ENCODE measurements at regions not wholly inside any gene's neighbourhood (a gene's known extent, or its start where the extent isn't known, plus 50 kb on each side); places are given as distances from the start of the nearest gene placed in this dataset.

DNA sequence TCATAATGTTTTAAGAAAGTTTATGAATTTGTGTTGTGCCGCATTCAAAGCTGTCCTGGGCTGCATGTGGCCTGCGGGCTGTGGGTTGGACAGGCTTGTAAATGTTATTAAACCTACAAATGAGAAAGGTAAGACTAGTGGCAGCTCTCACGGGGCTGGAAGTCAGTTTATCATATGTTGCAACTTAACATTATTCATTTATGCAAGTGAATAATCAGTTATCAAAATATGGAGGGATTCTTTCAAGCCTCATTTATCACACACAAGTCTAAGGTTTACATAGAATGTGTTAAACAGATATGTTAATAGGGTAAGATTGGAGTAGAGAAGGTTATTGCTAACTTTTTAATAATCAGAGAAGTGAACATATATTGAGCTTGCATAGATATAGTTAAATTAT is 442.5 kb upstream of the RGS6 start:
- no peak overlapping the region for H3K4me3 ChIP-seq (ENCODE audit: low read depth, low read length)
- no peak overlapping the region for H3K27ac ChIP-seq (ENCODE audit: low read depth)
- H3K4me1 ChIP-seq (ENCODE audit: insufficient read depth) = peaks cover 2% of the 10 kb centered on the region
- H3K36me3 ChIP-seq (ENCODE audit: insufficient read depth) = no peaks in the 10 kb centered on the region
- no peak for DNase-seq (ENCODE audit: extremely low spot score)
- 99% methylated on average over 3 of the region's 3 CpGs for WGBS

DNA sequence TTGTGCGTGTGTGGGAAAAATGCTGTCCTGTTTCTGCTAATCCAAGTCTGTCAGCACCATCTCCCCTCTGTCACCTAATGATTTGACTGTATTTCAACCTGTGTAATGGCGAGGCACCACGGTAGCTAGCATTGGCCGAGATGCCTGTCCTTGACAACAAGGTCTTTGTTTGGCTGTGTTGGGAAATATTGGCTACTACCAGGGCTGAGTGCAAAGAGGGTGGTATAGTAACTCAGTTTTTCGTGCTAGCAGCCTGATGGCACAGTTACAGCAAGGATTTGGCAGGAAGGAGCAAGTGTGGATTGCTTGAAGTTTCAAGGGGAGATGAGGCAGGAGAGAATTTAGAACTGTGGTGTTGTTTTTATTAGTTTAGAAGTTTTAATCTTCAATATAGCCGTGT is 440.3 kb upstream of the RGS6 start:
- WGBS = 45% methylated on average over 6 of the region's 6 CpGs
- H3K27ac ChIP-seq (ENCODE audit: low read depth) = no peak overlapping the region
- no peak overlapping the region for H3K4me3 ChIP-seq (ENCODE audit: low read depth, low read length)
- H3K4me1 ChIP-seq (ENCODE audit: insufficient read depth) = peaks cover 2% of the 10 kb centered on the region
- H3K36me3 ChIP-seq (ENCODE audit: insufficient read depth) = no peaks in the 10 kb centered on the region
- DNase-seq (ENCODE audit: extremely low spot score) = no peak

DNA sequence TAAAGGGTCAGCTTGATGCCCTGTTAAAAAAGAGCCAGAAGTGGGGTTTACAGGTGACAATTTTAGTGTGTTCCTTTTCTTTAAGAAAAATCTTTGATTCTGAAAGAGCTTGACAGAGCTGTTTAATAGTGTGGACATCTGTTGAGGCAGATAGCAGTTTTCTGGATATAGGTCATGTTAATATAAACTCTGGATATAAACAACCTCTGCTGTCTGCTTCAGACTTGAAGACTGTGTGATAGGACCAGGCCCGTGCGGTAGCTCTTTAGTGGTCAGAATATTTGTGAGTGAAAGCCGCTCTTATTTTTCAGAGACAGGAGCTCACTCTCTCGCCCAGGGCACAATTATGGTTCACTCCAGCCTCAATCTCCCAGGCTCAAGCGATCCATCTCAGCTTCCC is 439.9 kb upstream of the RGS6 start:
- Histone ChIP-seq H3K27ac (ENCODE audit: low read depth) (no peak overlapping the region), H3K4me1 (ENCODE audit: insufficient read depth) (peaks cover 2% of the 10 kb centered on the region), H3K4me3 (ENCODE audit: low read depth, low read length) (no peak overlapping the region), H3K36me3 (ENCODE audit: insufficient read depth) (no peaks in the 10 kb centered on the region)
- 52% methylated on average over 5 of the region's 5 CpGs for WGBS
- DNase-seq (ENCODE audit: extremely low spot score) = no peak

DNA sequence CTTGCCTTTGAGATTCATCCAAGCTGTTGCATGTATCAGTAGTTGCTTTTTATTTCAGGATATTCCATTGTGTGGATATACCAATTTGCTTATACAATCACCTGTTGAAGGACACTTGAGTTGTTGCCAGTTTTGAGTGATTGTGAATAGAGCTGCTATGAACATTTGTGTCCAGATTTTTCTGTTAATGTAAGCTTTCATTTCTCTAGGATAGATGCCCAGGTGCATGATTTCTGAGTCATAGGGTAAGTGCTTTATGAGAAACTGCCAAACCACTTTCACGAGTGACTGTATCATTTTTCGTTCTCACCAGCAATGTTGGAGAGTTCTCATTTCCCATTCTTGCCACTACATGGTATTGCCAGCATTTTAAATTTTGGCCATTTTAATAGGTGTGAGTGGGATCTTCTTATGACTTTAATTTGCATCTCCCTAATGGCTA is 434.6 kb upstream of the RGS6 start:
- 63% methylated on average over 2 of the region's 2 CpGs for WGBS
- DNase-seq (ENCODE audit: extremely low spot score) = no peak
- H3K4me3 ChIP-seq (ENCODE audit: low read depth, low read length) = no peak overlapping the region
- no peaks in the 10 kb centered on the region for H3K36me3 ChIP-seq (ENCODE audit: insufficient read depth)
- H3K4me1 ChIP-seq (ENCODE audit: insufficient read depth) = no peaks in the 10 kb centered on the region
- H3K27ac ChIP-seq (ENCODE audit: low read depth) = no peak overlapping the region

DNA sequence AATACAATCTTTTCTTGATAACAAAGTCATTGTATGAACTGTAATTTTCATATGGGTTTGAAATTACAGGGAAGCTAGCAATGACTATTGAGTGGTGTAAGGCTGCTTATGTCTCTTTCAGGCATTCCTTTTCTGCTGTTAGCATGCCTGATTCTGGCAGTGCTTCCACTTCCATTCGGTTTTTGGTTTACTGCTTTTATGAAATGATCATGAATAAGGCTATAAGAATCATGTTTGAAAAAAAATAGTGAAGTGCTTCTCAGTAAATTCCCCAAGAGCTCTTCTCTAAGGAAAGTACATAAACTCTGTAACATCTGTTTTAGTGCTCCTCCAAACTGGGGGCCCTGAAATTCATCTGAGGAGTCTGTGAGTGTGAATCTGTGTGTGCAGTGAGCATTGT is 434.0 kb upstream of the RGS6 start:
- H3K27ac ChIP-seq (ENCODE audit: low read depth) = no peak overlapping the region
- no peak overlapping the region for H3K4me3 ChIP-seq (ENCODE audit: low read depth, low read length)
- no peaks in the 10 kb centered on the region for H3K36me3 ChIP-seq (ENCODE audit: insufficient read depth)
- H3K4me1 ChIP-seq (ENCODE audit: insufficient read depth) = no peaks in the 10 kb centered on the region
- WGBS = 40% methylated on average over 1 of the region's 1 CpG
- DNase-seq (ENCODE audit: extremely low spot score) = no peak

DNA sequence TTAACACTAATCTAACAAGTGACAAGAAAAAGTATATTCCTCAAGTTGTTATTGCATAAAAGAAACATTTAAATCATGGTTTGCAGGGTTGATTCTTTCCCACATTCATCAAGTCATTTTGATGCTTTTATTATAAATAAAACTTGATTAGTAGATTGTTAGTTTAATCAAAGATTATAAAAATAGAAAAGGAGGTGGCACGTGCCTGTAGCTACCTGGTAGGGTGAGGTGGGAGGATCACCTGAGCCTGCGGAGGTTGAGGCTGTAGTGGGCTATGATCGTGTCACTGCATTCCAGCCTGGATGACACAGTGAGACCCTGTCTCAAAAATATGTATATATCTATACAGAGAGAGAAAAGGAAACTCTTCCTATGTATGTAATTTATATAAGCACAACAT is 433.2 kb upstream of the RGS6 start:
- WGBS = 86% methylated on average over 3 of the region's 3 CpGs
- H3K27ac ChIP-seq (ENCODE audit: low read depth) = no peak overlapping the region

DNA sequence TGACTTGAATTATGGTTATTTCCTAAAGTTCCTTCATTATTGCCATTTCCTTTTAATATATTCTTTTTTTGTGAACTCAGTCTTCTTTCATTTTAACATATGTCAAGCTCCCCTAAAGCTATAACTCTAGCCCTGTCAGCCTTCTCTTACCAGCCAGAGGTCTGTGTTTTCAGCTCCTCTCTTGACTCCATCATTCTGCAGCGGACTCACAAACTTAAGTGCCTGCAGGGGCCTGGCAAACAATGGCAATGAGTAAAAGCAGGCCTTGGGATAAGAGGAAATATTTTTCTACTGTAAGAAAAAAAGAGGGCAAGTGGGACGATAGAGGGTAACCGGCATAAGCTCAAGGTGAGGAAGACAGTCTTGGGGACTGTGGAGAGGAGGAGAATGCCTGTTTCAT is 424.5 kb upstream of the RGS6 start:
- 92% methylated on average over 3 of the region's 3 CpGs for WGBS
- no peak for DNase-seq (ENCODE audit: extremely low spot score)

More for the DNA sequence above, 433.2 kb upstream of the RGS6 start:
- Histone ChIP-seq H3K4me1 (ENCODE audit: insufficient read depth) (no peaks in the 10 kb centered on the region), H3K36me3 (ENCODE audit: insufficient read depth) (no peaks in the 10 kb centered on the region), H3K4me3 (ENCODE audit: low read depth, low read length) (no peak overlapping the region)
- no peak for DNase-seq (ENCODE audit: extremely low spot score)

DNA sequence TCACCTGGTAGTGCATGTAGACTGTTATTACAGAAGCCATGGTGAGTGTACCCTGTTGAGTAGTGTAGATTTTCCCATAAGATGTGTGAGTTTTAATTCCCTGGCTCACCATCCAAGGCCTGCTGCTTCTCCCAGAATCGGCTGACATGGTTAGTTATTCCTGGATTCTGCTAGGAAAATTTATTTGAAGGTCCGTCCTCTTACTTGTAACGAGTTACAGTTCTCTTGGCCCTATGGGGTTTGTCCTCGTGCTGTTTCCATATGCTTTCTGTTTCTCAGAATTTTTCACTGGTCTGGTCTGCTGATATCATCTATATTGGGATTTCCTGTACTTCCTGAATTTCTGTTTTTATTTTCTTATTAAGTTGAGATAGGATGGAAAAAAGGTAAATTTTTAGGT is 423.3 kb upstream of the RGS6 start:
- Histone ChIP-seq H3K27ac (ENCODE audit: low read depth) (no peak overlapping the region), H3K4me3 (ENCODE audit: low read depth, low read length) (no peak overlapping the region), H3K36me3 (ENCODE audit: insufficient read depth) (no peaks in the 10 kb centered on the region), H3K4me1 (ENCODE audit: insufficient read depth) (no peaks in the 10 kb centered on the region)
- DNase-seq (ENCODE audit: extremely low spot score) = no peak
- 81% methylated on average over 4 of the region's 4 CpGs for WGBS

More for the DNA sequence above, 424.5 kb upstream of the RGS6 start:
- H3K36me3 ChIP-seq (ENCODE audit: insufficient read depth) = no peaks in the 10 kb centered on the region
- no peak overlapping the region for H3K4me3 ChIP-seq (ENCODE audit: low read depth, low read length)
- no peaks in the 10 kb centered on the region for H3K4me1 ChIP-seq (ENCODE audit: insufficient read depth)
- no peak overlapping the region for H3K27ac ChIP-seq (ENCODE audit: low read depth)

DNA sequence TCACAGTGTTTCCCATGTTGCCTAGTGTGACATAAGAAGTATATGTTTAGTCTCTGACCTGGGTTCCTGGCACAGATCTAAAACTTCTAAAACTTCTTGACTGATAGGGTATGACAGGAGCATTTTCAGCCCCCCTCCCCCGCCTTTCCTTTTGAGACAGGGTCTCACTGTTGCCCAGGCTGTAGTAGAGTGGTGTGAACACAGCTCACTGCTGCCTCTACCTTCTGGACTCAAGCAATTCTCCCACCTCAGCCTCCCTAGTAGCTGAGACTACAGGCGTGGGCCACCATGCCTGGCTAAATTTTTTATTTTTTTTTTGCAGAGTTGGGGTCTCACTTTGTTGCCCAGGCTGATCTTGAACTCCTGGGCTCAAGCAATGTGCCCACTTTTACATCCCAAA is 421.1 kb upstream of the RGS6 start:
- no peak for DNase-seq (ENCODE audit: extremely low spot score)

DNA sequence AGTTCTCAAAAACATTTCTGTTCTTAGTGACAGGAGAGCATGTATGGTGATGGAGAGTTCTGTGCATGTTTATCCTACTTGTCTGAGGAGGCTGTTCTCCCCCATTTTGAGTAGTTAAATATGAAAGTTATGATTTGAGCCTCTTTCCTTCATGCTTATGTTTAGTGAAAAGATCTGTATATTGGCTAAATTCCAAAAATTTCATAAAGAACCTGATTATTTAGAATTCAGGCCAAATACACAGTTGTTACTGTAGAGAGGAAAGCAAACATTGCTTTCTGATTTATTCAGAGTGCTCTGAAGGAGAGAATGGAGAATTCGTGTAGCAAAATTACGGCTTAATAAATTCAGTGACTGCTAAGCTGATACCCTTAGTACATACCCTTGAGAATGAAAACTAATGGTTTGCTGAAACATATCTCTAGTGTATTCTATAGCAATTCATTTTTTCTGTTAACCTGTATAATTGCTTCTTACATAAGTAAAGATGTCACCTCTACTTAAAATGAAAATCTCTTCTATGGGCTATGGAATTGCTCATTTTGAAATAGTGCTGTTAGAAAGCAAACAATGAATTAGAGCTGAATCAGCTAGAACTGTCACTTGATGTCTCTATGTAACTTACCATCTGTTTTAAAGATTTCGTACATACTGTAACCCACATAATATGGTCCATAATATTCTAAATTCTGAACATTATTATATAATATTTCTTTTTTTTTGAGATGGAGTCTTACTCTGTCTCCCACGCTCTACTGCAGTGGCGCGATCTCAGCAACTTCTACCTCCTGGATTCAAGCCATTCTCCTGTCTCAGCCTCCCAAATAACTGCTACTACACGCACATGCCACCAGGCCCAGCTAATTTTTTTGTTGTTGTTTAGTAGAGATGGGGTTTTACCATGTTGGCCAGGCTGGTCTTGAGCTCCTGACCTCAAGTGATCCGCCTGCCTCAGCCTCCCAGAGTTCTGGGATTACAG is 417.0 kb upstream of the RGS6 start:
- 87% methylated on average over 8 of the region's 8 CpGs for WGBS
- no peaks in the 10 kb centered on the region for H3K36me3 ChIP-seq (ENCODE audit: insufficient read depth)
- H3K27ac ChIP-seq (ENCODE audit: low read depth) = no peak overlapping the region
- no peak overlapping the region for H3K4me3 ChIP-seq (ENCODE audit: low read depth, low read length)
- no peaks in the 10 kb centered on the region for H3K4me1 ChIP-seq (ENCODE audit: insufficient read depth)
- no peak for DNase-seq (ENCODE audit: extremely low spot score)

More for the DNA sequence above, 421.1 kb upstream of the RGS6 start:
- no peak overlapping the region for H3K27ac ChIP-seq (ENCODE audit: low read depth)
- H3K36me3 ChIP-seq (ENCODE audit: insufficient read depth) = no peaks in the 10 kb centered on the region
- WGBS = 98% methylated on average over 2 of the region's 2 CpGs
- H3K4me3 ChIP-seq (ENCODE audit: low read depth, low read length) = no peak overlapping the region
- H3K4me1 ChIP-seq (ENCODE audit: insufficient read depth) = no peaks in the 10 kb centered on the region

DNA sequence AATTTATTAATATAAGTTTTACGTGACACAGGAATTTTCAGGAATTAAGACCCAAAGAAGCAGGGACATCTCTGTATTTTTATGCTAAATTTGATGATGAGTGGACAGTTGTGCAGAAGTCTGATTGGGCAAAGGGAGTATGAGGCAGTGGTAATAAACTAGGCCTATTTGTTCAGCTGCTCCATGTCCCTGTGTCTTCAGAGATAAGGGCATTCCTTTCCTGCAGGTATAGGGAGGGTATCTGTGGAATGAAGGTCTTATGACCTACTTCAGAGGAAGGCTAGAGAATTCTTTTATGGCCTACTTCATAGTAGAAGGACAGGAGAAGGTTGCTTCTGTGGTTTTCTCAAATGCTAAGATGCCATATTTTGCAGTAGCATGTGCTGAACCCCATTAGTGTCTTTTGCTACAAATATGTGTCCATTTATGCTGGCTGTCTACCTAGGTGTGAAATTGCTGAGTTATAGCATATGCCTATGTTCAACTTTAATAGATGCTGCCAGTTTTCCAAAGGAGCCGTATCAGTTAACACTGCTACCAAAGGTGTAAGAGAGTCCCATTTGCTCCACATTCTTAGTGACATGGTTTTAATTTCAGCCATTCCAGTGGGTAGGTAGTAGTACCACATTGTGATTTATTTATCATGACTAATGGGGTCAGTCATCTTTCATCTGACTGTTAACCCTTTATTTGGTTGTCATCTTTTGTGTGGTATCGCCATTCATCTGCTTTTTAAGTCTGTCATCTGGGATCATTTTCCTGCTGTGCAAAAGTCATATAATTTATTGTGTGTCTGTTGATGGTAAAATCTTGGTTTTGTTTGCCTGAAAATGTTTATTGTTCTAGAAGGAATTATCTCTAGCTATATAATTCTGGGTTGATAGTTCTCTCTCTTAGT is 410.7 kb upstream of the RGS6 start:
- Histone ChIP-seq H3K4me3 (ENCODE audit: low read depth, low read length) (no peak overlapping the region), H3K36me3 (ENCODE audit: insufficient read depth) (no peaks in the 10 kb centered on the region), H3K4me1 (ENCODE audit: insufficient read depth) (no peaks in the 10 kb centered on the region), H3K27ac (ENCODE audit: low read depth) (no peak overlapping the region)
- no peak for DNase-seq (ENCODE audit: extremely low spot score)
- 98% methylated on average over 3 of the region's 3 CpGs for WGBS

DNA sequence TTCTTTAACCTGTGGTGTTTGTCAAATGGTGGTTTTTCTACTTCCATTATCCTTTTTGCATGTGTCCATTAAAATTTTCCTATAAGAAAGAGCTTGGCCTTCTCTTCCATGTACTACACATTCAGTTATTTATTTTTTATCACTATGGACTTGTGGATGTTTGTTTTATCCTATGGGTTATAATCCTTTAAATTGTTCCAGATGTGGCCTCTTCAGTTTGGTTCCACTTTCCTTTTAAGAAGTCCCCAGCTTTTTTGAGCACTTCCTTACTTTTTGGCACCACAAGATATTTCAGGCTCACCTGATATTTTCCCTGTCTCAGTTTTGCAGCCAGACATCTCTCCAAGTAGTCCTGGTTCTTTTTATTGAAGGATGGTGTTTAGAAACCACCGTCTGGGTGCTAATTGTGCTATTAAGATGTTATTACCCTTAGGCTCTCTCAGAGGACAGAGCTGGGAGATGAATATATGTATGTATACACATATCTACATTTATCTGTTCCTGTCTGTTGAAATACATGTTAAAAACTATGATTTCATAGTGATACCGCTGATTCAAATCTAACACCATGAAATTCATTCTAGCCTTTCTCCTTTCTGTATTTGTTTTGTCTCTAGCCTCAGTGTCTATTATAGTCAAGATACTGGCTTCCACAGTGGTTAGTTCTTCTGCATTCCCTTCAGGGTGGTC is 408.5 kb upstream of the RGS6 start:
- H3K4me1 ChIP-seq (ENCODE audit: insufficient read depth) = no peaks in the 10 kb centered on the region
- DNase-seq (ENCODE audit: extremely low spot score) = no peak
- no peak overlapping the region for H3K4me3 ChIP-seq (ENCODE audit: low read depth, low read length)
- H3K27ac ChIP-seq (ENCODE audit: low read depth) = no peak overlapping the region
- no peaks in the 10 kb centered on the region for H3K36me3 ChIP-seq (ENCODE audit: insufficient read depth)
- 83% methylated on average over 2 of the region's 2 CpGs for WGBS

DNA sequence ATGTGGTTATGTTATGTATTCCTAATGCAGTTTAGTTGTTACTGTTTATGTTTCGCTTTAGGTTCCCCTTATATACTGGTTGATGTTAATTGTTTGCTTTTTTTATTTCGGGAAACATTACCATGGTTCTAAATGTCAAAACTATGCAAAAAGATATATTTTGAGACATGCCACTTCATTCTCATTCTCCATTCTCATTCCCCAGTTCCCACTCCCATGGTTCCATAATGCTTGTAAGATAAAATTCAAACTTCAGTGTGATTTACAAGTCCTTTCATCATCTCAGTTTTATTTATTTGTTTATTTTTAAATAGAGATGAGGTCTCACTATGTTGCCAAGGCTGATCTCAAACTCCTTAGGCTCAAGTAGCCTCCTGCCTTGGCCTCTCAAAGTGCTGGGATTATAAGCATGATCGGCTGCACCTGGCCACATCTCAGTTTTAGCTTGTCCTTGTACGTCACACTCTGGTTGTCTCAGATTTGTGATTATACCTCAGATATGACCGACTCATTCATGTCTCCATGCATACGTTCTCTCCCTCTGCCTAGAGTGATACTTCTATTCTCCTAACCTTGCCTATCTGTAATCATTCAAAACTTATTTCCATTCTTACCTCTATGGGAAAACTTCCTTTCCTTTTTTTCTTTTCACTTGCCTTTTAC is 407.8 kb upstream of the RGS6 start:
- no peak for DNase-seq (ENCODE audit: extremely low spot score)
- no peaks in the 10 kb centered on the region for H3K36me3 ChIP-seq (ENCODE audit: insufficient read depth)
- H3K4me1 ChIP-seq (ENCODE audit: insufficient read depth) = no peaks in the 10 kb centered on the region
- WGBS = 93% methylated on average over 6 of the region's 6 CpGs
- no peak overlapping the region for H3K27ac ChIP-seq (ENCODE audit: low read depth)
- no peak overlapping the region for H3K4me3 ChIP-seq (ENCODE audit: low read depth, low read length)
